PC-3 (cell line): ENCODE measurements at regions not wholly inside any gene's neighbourhood (a gene's known extent, or its start where the extent isn't known, plus 50 kb on each side); places are given as distances from the start of the nearest gene placed in this dataset.
A peak's percentile ranks its signal among the peaks of the same experiment; 100 is the strongest.

Source experiments
- ATAC-seq: fragments of 200-7000 bp; cut with Tn5 transposase; 2 replicates; pipeline ENCODE4 v1.9.1; 2020; ENCODE audit warnings: mild to moderate bottlenecking, moderate library complexity
- BruUV-seq: library from RNA; stranded (reverse); fragments of 400-500 nt; replicated peaks from 2 replicates; lab custom pipeline; 2021; lab: Mats Ljungman, UMichigan
- CTCF ChIA-PET: fragments of 300-600 bp; sonication (Branson Sonifier 250); formaldehyde crosslinking; loops from one replicate; lab custom pipeline; 2022; ENCODE audit warnings: antibody characterized with exemption; lab: Charles Lee
- POLR2A ChIA-PET: fragments of 300-600 bp; sonication (Branson Sonifier 250); formaldehyde crosslinking; loops from one replicate; lab custom pipeline; 2022; ENCODE audit warnings: antibody characterized with exemption; ENCODE audit not compliant: unreplicated experiment; lab: Charles Lee
- DNase-seq: peaks from one replicate; pipeline ENCODE4 v3.0.0-alpha.2; 2015
- H2AFZ ChIP-seq: fragments of 300-600 bp; sonication (generic); 2 replicates; pipeline ENCODE4 v1.6.0; 2016; ENCODE audit warnings: antibody characterized with exemption, low read length
- H3F3A ChIP-seq: fragments of 300-600 bp; sonication (generic); one replicate; pipeline ENCODE4 v1.6.0; 2017; ENCODE audit warnings: antibody characterized with exemption, low read length, control low read depth, mild to moderate bottlenecking; ENCODE audit not compliant: unreplicated experiment
- H3K27ac ChIP-seq: fragments of 300-600 bp; sonication (generic); 2 replicates; pipeline ENCODE4 v1.5.1; 2016; ENCODE audit warnings: mild to moderate bottlenecking, low read length
- H3K27me3 ChIP-seq: fragments of 300-600 bp; sonication (generic); 2 replicates; pipeline ENCODE4 v1.6.1; 2016; ENCODE audit warnings: low read length, mixed read lengths
- H3K36me3 ChIP-seq: fragments of 300-600 bp; sonication (generic); 2 replicates; pipeline ENCODE4 v1.6.1; 2016; ENCODE audit warnings: low read depth, mixed run types, low read length, mixed read lengths
- H3K4me1 ChIP-seq: fragments of 300-600 bp; sonication (generic); 2 replicates; pipeline ENCODE4 v1.5.1; 2016; ENCODE audit warnings: low read length; ENCODE audit not compliant: insufficient read depth
- H3K4me2 ChIP-seq: fragments of 300-600 bp; sonication (generic); 2 replicates; pipeline ENCODE4 v1.6.0; 2016; ENCODE audit warnings: low read length
- H3K4me3 ChIP-seq: fragments of 300-600 bp; sonication (generic); 2 replicates; pipeline ENCODE4 v1.5.1; 2016; ENCODE audit warnings: mild to moderate bottlenecking, low read length, mixed read lengths
- H3K79me2 ChIP-seq: fragments of 300-600 bp; sonication (generic); 2 replicates; pipeline ENCODE4 v1.6.1; 2017; ENCODE audit warnings: low read length, mixed read lengths
- H3K9ac ChIP-seq: fragments of 300-600 bp; sonication (generic); 2 replicates; pipeline ENCODE4 v1.6.0; 2016; ENCODE audit warnings: mild to moderate bottlenecking, low read length
- H3K9me2 ChIP-seq: fragments of 300-600 bp; sonication (generic); replicated peaks from 2 replicates; pipeline ENCODE4 v1.6.1; 2016; ENCODE audit warnings: mixed run types, low read length, mixed read lengths
- H3K9me3 ChIP-seq: fragments of 300-600 bp; sonication (generic); 2 replicates; pipeline ENCODE4 v1.6.1; 2016; ENCODE audit warnings: low read length, mixed read lengths
- H4K20me1 ChIP-seq: fragments of 300-600 bp; sonication (generic); 2 replicates; pipeline ENCODE4 v1.6.1; 2016; ENCODE audit warnings: low read length, mixed read lengths
- CTCF ChIP-seq: fragments of 300-600 bp; sonication (generic); conservative IDR thresholded peaks from 2 replicates; pipeline ENCODE4 v1.5.1; 2017; ENCODE audit warnings: antibody characterized with exemption, low read depth, mild to moderate bottlenecking, low read length
- EZH2 ChIP-seq: fragments of 300-600 bp; sonication (generic); IDR thresholded peaks from one replicate; pipeline ENCODE4 v1.6.1; 2017; ENCODE audit warnings: antibody characterized with exemption, mild to moderate bottlenecking, low read length; ENCODE audit not compliant: unreplicated experiment
- EZH2phosphoT487 ChIP-seq: fragments of 300-600 bp; sonication (generic); IDR thresholded peaks from 2 replicates; pipeline ENCODE4 v1.6.1; 2018; ENCODE audit warnings: mild to moderate bottlenecking, antibody characterized with exemption, low read length, borderline replicate concordance
- intact Hi-C: fragments of 100-400 bp; cut with micrococcal nuclease; formaldehyde crosslinking; loops from 2 replicates; pipeline ENCODE4 v1.9.0; 2023

- Histone ChIP-seq H3K79me2 (no peaks in the 10 kb centered on the region), H3K4me3 (no peak overlapping the region), H2AFZ (no peak overlapping the region), H3K9me2 (no peaks in the 10 kb centered on the region), H4K20me1 (no peaks in the 10 kb centered on the region), H3K9ac (no peak overlapping the region), H3K4me2 (no peak overlapping the region), H3K27me3 (no peaks in the 10 kb centered on the region), H3F3A (no peaks in the 10 kb centered on the region), H3K27ac (no peak overlapping the region), H3K4me1 (no peaks in the 10 kb centered on the region), H3K9me3 (no peaks in the 10 kb centered on the region), H3K36me3 (no peaks in the 10 kb centered on the region)
- POLR2A ChIA-PET: no interaction called here
- ATAC-seq (no peak), DNase-seq (no peak)
- TF ChIP-seq EZH2phosphoT487 (no peak), EZH2 (no peak), CTCF (no peak)
- CTCF ChIA-PET: no interaction called here
- intact Hi-C loops: no loop called here
- no TSS peak for BruUV-seq
Measured at GRCh38 chr3:176969066-176969465, 228.2 kb downstream of the TBL1XR1 start.

GRCh38 chr3:176968631-176969030, 228.7 kb downstream of the TBL1XR1 start:
- ChIA-PET POLR2A (no interaction called here), CTCF (no interaction called here)
- no peak overlapping the region for H2AFZ ChIP-seq
- H3F3A ChIP-seq: no peaks in the 10 kb centered on the region
- no peak overlapping the region for H3K27ac ChIP-seq
- TF ChIP-seq CTCF (no peak), EZH2phosphoT487 (no peak), EZH2 (no peak)
- H3K79me2 ChIP-seq: no peaks in the 10 kb centered on the region
- no peaks in the 10 kb centered on the region for H3K36me3 ChIP-seq
- no peak for DNase-seq
- H3K9me3 ChIP-seq: no peaks in the 10 kb centered on the region
- intact Hi-C loops: no loop called here
- H3K4me2 ChIP-seq: no peak overlapping the region
- no peaks in the 10 kb centered on the region for H4K20me1 ChIP-seq
- ATAC-seq: no peak
- no TSS peak for BruUV-seq
- no peaks in the 10 kb centered on the region for H3K9me2 ChIP-seq
- H3K4me3 ChIP-seq: no peak overlapping the region
- no peaks in the 10 kb centered on the region for H3K4me1 ChIP-seq
- H3K27me3 ChIP-seq: no peaks in the 10 kb centered on the region
- no peak overlapping the region for H3K9ac ChIP-seq

- no peaks in the 10 kb centered on the region for H3K9me2 ChIP-seq
- H3K9ac ChIP-seq: no peak overlapping the region
- no peaks in the 10 kb centered on the region for H3F3A ChIP-seq
- H4K20me1 ChIP-seq: no peaks in the 10 kb centered on the region
- H2AFZ ChIP-seq: no peak overlapping the region
- ChIA-PET POLR2A (no interaction called here), CTCF (interaction anchor here (0.6 to 0.7 kb wide), 2 partner anchors 595 to 1469 kb away, joined by 3 to 5 read pairs; no protein-coding TSS in a partner anchor)
- no peaks in the 10 kb centered on the region for H3K9me3 ChIP-seq
- no peak overlapping the region for H3K27ac ChIP-seq
- H3K4me2 ChIP-seq: no peak overlapping the region
- no peaks in the 10 kb centered on the region for H3K27me3 ChIP-seq
- no peaks in the 10 kb centered on the region for H3K36me3 ChIP-seq
- no peaks in the 10 kb centered on the region for H3K4me1 ChIP-seq
- no peak overlapping the region for H3K4me3 ChIP-seq
- intact Hi-C loops: no loop called here
- ATAC-seq (0 out of 2 replicates have a peak, but pooled peaks have one; percentile 45), DNase-seq (peak; percentile 52)
- no peak for TF ChIP-seq EZH2phosphoT487
- no peak for TF ChIP-seq CTCF
- TF ChIP-seq EZH2: no peak
- no TSS peak for BruUV-seq
- no peaks in the 10 kb centered on the region for H3K79me2 ChIP-seq
Measured at GRCh38 chr3:176967522-176967921, 229.8 kb downstream of the TBL1XR1 start.
